Common myeloid progenitor, CD34-positive (primary cell): ENCODE measurements at regions not wholly inside any gene's neighbourhood (a gene's known extent, or its start where the extent isn't known, plus 50 kb on each side); places are given as distances from the start of the nearest gene placed in this dataset.

Source experiments
- CTCF ChIA-PET: fragments of 350-600 bp; sonication (Branson Sonifier 250); formaldehyde crosslinking; loops from one replicate; lab custom pipeline; 2021; ENCODE audit warnings: antibody characterized with exemption; lab: Charles Lee
- POLR2A ChIA-PET: fragments of 350-600 bp; sonication (Branson Sonifier 250); formaldehyde crosslinking; loops from one replicate; lab custom pipeline; 2021; ENCODE audit warnings: antibody characterized with exemption; lab: Charles Lee
- DNase-seq, 3 donors: peaks; one replicate each; pipeline versions ENCODE4 v3.0.0 to v3.0.0-alpha.2; 2013
- H3K27ac ChIP-seq, 2 experiments: 1 replicate in 1 of 2; 2 replicates in 1 of 2; pipeline ENCODE4 v1.7.0; 2013; ENCODE audit warnings: inconsistent platforms in 2 of 2, low read length in 2 of 2, mild to moderate bottlenecking in 2 of 2, low read depth in 1 of 2, moderate library complexity in 1 of 2; ENCODE audit not compliant: severe bottlenecking in 2 of 2, insufficient read depth in 1 of 2, poor library complexity in 1 of 2
- H3K27me3 ChIP-seq, 5 experiments: replicated peaks in 2 of 5; 1 replicate in 3 of 5; 2 replicates in 2 of 5; pipeline versions ENCODE4 v1.6.1 to v1.7.0; 2013; ENCODE audit warnings: low read length in 4 of 5, mild to moderate bottlenecking in 2 of 5, moderate library complexity in 2 of 5, inconsistent platforms in 1 of 5; ENCODE audit not compliant: insufficient read depth in 5 of 5, control insufficient read depth in 4 of 5
- H3K36me3 ChIP-seq, 4 experiments: 1 replicate in 2 of 4; 2 replicates in 2 of 4; pipeline versions ENCODE4 v1.6.1 to v1.7.0; 2013; ENCODE audit warnings: low read length in 3 of 4, control low read depth in 1 of 4, mild to moderate bottlenecking in 1 of 4; ENCODE audit not compliant: control insufficient read depth in 4 of 4, insufficient read depth in 4 of 4
- H3K4me1 ChIP-seq, 4 experiments: 1 replicate in 3 of 4; 2 replicates in 1 of 4; pipeline versions ENCODE4 v1.6.1 to v1.7.1; 2013; ENCODE audit warnings: low read length in 3 of 4, mild to moderate bottlenecking in 3 of 4, control low read depth in 1 of 4, inconsistent platforms in 1 of 4, moderate library complexity in 1 of 4; ENCODE audit not compliant: control insufficient read depth in 4 of 4, insufficient read depth in 4 of 4; ENCODE audit errors: control extremely low read depth in 1 of 4
- H3K4me3 ChIP-seq, 7 experiments: 1 replicate in 4 of 7; 2 replicates in 3 of 7; pipeline versions ENCODE4 v1.5.1 to v1.7.0; 2013; ENCODE audit warnings: mild to moderate bottlenecking in 7 of 7, low read length in 6 of 7, moderate library complexity in 6 of 7, inconsistent platforms in 2 of 7, low read depth in 2 of 7, control low read depth in 1 of 7; ENCODE audit not compliant: insufficient read depth in 4 of 7, control insufficient read depth in 1 of 7; ENCODE audit errors: extremely low read depth in 1 of 7
- H3K9me3 ChIP-seq, 5 experiments: 1 replicate in 4 of 5; 2 replicates in 1 of 5; pipeline versions ENCODE4 v1.6.1 to v1.7.1; 2013; ENCODE audit warnings: low read length in 4 of 5, mild to moderate bottlenecking in 2 of 5, inconsistent platforms in 1 of 5, low read depth in 1 of 5, moderate library complexity in 1 of 5; ENCODE audit not compliant: control insufficient read depth in 4 of 5, insufficient read depth in 2 of 5; ENCODE audit errors: control extremely low read depth in 1 of 5
- WGBS: methylation state at CpG from one replicate; pipeline ENCODE4 v1.1.5; 2013; ENCODE audit not compliant: insufficient coverage; 5-methylcytosine and 5-hydroxymethylcytosine counted together

DNA sequence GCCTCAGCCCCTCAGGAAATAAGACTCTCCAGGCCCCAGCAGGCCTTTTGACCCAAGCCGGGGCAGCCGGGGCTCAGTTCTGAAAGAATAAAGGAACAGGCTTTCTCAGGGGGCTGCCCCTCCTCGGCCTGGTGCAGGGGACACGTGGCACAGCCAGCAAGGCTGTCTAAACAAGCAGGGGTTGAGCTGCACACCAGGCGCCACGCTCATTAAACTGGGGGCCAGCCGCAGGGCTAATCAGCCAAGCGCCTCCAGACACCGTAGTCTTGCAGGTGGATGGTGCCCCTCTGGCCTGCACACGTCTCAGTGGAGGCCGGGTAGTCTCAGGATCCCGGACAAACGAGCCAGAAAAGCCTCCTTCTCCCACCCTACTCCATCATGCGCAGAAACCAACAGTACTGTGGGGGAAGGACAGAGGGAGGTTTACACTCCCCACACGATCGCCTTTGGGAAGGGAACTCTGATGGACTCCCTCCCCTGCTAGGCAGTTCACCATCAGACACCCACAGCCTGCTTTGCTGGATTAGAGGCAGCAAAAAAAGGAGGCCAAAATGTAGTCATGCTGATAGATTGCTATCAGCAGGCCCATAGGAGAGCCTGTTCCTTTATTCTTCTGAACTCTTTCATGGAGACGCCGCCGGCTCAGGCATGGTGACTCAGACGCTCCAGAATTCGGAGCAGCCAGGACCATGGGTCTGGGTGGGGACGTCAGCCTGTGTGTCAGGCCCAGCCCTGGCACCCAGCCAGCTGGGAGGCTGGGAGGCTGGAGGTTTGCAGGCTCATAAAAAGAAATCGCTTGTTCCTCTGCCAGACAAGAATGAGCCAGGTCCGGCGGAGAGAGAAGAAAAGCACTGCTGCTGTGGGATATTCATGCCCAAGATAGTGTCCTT lies 342.4 kb downstream of the BCOR start:
- Histone ChIP-seq H3K27me3 (no peaks in the 10 kb centered on the region), H3K36me3 (no peaks in the 10 kb centered on the region), H3K27ac (no peak overlapping the region), H3K9me3 (no peaks in the 10 kb centered on the region), H3K4me1 (peaks cover 0 to 11% (median 5%) of the 10 kb centered on the region in 4 experiments), H3K4me3 (no peak overlapping the region)
- WGBS = 92% methylated on average over 16 of the region's 25 CpGs
- ChIA-PET CTCF (no interaction called here), POLR2A (no interaction called here)
- DNase-seq = no peak

GRCh38 chrX:39756086-39756883 lies 341.5 kb downstream of the BCOR start:
- H3K4me1 ChIP-seq = peaks cover 0 to 4% (median 2%) of the 10 kb centered on the region in 4 experiments
- H3K27ac ChIP-seq = no peak overlapping the region
- POLR2A ChIA-PET = no interaction called here
- H3K9me3 ChIP-seq = no peaks in the 10 kb centered on the region
- H3K27me3 ChIP-seq = no peaks in the 10 kb centered on the region
- no peak overlapping the region for H3K4me3 ChIP-seq
- WGBS = 92% methylated on average over 13 of the region's 18 CpGs
- no peak for DNase-seq
- no peaks in the 10 kb centered on the region for H3K36me3 ChIP-seq
- CTCF ChIA-PET = no interaction called here

- WGBS = 63% methylated on average over 6 of the region's 6 CpGs
- DNase-seq = no peak
- Histone ChIP-seq H3K9me3 (no peaks in the 10 kb centered on the region), H3K36me3 (no peaks in the 10 kb centered on the region), H3K4me3 (no peak overlapping the region), H3K27me3 (no peaks in the 10 kb centered on the region), H3K4me1 (peaks cover 0 to 2% (median 0%) of the 10 kb centered on the region in 4 experiments), H3K27ac (no peak overlapping the region)
- CTCF ChIA-PET = no interaction called here
- POLR2A ChIA-PET = no interaction called here
Measured at GRCh38 chrX:39757971-39758370, 339.8 kb downstream of the BCOR start.

DNA sequence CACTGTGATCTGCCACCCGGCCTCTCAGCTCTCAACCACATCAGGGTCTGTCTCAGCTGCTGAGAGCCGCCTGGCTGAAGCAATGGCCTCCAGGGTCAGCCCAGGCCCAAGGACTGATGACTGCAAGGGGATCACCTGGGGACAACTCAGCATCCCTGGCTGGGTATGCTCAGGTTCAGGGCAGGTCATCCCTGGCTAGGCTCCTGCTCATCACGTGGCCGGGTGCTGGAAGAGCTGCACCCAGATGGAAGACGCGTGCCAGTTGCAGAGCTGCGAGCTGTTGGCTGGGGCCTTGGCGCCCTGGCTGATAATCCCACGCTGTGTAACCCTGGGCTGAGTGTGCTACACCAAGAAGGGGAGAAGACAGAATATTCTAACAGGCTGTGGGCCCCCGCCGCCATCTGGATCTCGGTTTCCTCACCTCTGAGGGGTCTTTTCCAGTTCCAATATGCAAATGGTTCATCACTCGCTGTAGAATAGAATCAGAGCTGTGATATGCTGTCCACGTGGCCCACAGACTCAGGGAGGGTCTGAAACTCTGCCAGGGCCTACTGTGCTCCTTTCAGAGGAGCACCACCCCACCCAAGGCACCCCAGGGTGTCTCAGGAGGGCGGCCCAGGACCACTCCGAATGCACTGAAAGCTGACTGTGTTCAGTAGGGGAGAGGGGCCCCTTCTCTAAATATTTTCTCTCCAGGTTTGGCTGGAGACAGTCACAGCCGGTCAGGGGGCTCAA lies 338.8 kb downstream of the BCOR start:
- H3K27ac ChIP-seq = no peak overlapping the region
- no peak for DNase-seq
- ChIA-PET POLR2A (no interaction called here), CTCF (no interaction called here)
- no peak overlapping the region for H3K4me3 ChIP-seq
- peaks cover 0 to 2% (median 0%) of the 10 kb centered on the region in 4 experiments for H3K4me1 ChIP-seq
- H3K36me3 ChIP-seq = no peaks in the 10 kb centered on the region
- H3K9me3 ChIP-seq = no peaks in the 10 kb centered on the region
- 88% methylated on average over 14 of the region's 17 CpGs for WGBS
- no peaks in the 10 kb centered on the region for H3K27me3 ChIP-seq

GRCh38 chrX:39759526-39760224 lies 338.1 kb downstream of the BCOR start:
- Histone ChIP-seq H3K27me3 (peaks cover 0 to 2% (median 0%) of the 10 kb centered on the region in 5 experiments), H3K9me3 (no peaks in the 10 kb centered on the region), H3K4me1 (peaks cover 0 to 4% (median under 1%) of the 10 kb centered on the region in 4 experiments), H3K27ac (no peak overlapping the region), H3K36me3 (no peaks in the 10 kb centered on the region), H3K4me3 (no peak overlapping the region)
- no peak for DNase-seq
- CTCF ChIA-PET = no interaction called here
- POLR2A ChIA-PET = interaction anchor here (0.6 kb wide), 2 partner anchors 15 to 654 kb away, joined by 3 to 4 read pairs; no protein-coding TSS in a partner anchor
- WGBS = 86% methylated on average over 8 of the region's 15 CpGs

- 83% methylated on average over 1 of the region's 3 CpGs for WGBS
- ChIA-PET POLR2A (no interaction called here), CTCF (no interaction called here)
- no peak for DNase-seq
- Histone ChIP-seq H3K36me3 (no peaks in the 10 kb centered on the region), H3K27me3 (peaks cover 0 to 2% (median 0%) of the 10 kb centered on the region in 5 experiments), H3K9me3 (no peaks in the 10 kb centered on the region), H3K4me1 (peaks cover 0 to 6% (median under 1%) of the 10 kb centered on the region in 4 experiments), H3K4me3 (no peak overlapping the region), H3K27ac (no peak overlapping the region)
Measured at GRCh38 chrX:39760930-39761329, 336.8 kb downstream of the BCOR start.
